Adrenal gland (tissue), 9 donors: ENCODE measurements at regions not wholly inside any gene's neighbourhood (a gene's known extent, or its start where the extent isn't known, plus 50 kb on each side); places are given as distances from the start of the nearest gene placed in this dataset.

ENCODE experiments used
- DNase-seq, 7 donors: peaks; one replicate each; pipeline ENCODE4 v3.0.0-alpha.2; 2019 to 2020
- H3K27ac ChIP-seq, 5 donors: fragments of 200-600 bp; sonication (generic) in 4 of 5; 1 replicate in 3 of 5; 2 replicates in 2 of 5; pipeline versions ENCODE4 v1.5.1 to v1.8.0; 2016 to 2020; ENCODE audit warnings: mild to moderate bottlenecking in 1 of 5
- H3K27me3 ChIP-seq: fragments of 200-600 bp; 2 replicates; pipeline ENCODE4 v1.8.0; 2021
- H3K36me3 ChIP-seq, 2 donors: fragments of 200-600 bp; replicated peaks in 1 of 2; 1 replicate in 1 of 2; 2 replicates in 1 of 2; pipeline versions ENCODE4 v1.5.1 to v1.8.0; 2018 to 2022
- H3K4me1 ChIP-seq, 2 donors: fragments of 200-600 bp; replicated peaks in 1 of 2; 1 replicate in 1 of 2; 2 replicates in 1 of 2; pipeline versions ENCODE4 v1.5.1 to v1.8.0; 2018 to 2021
- H3K4me3 ChIP-seq, 4 donors: fragments of 200-600 bp; sonication (generic) in 3 of 4; one replicate each; pipeline ENCODE4 v1.5.1; 2016 to 2018
- H3K9me3 ChIP-seq, 3 donors: fragments of 200-600 bp; sonication (generic) in 1 of 3; replicated peaks in 1 of 3; 1 replicate in 2 of 3; 2 replicates in 1 of 3; pipeline versions ENCODE4 v1.5.1 to v1.8.0; 2016 to 2021
- CTCF ChIP-seq, 6 experiments: fragments of 450-650 bp in 4 of 6; fragments of 200-600 bp in 2 of 6; sonication (generic) in 1 of 6; IDR thresholded peaks; 1 replicate in 5 of 6; 2 replicates in 1 of 6; pipeline versions ENCODE4 v1.5.1 to v1.8.0; 2016 to 2021; ENCODE audit warnings: antibody characterized with exemption in 6 of 6, mild to moderate bottlenecking in 2 of 6, moderate library complexity in 1 of 6
- POLR2A ChIP-seq, 2 donors: fragments of 450-650 bp; IDR thresholded peaks; one replicate each; pipeline ENCODE4 v1.6.1; 2017; ENCODE audit warnings: antibody characterized with exemption in 2 of 2, mild to moderate bottlenecking in 2 of 2, moderate library complexity in 1 of 2
- WGBS, 4 donors: extraction: QIAGEN DNeasy Blood & Tissue Kit in 2 of 4; methylation state at CpG; one replicate each; pipeline versions ENCODE4 v1.1.5 to v1.1.7; 2013 to 2017; 5-methylcytosine and 5-hydroxymethylcytosine counted together
- intact Hi-C, 2 donors: fragments of 100-400 bp; cut with DNase I; formaldehyde crosslinking; loops; one replicate each; pipeline versions ENCODE4 v1.14.1 to v1.15.0; 2022 to 2023
- donor health status: healthy with polysubstance abuse.
- donor health status: Bipolar disorder and iron deficiency.
- donor health status: DM: yes; HTN: yes; CAD: no.
- donor health status: DM: no; HTN: no; CAD: no.
- donor health status: DM: no; HTN: no; CAD: no.

GRCh38 chr5:143596824-143597223 is 193.3 kb upstream of the NR3C1 start:
- Histone ChIP-seq H3K4me3 (no peak overlapping the region), H3K27me3 (no peaks in the 10 kb centered on the region), H3K27ac (no peak overlapping the region), H3K4me1 (no peaks in the 10 kb centered on the region), H3K36me3 (no peaks in the 10 kb centered on the region), H3K9me3 (no peaks in the 10 kb centered on the region)
- intact Hi-C loops: no loop called here
- TF ChIP-seq CTCF (IDR thresholded peaks at IDR 0.05) (no peak), POLR2A (IDR thresholded peaks at IDR 0.05) (no peak)
- DNase-seq: no peak
- 80 to 91% (median 87%) methylated on average over 3 of the region's 3 CpGs for WGBS, 4 donors

GRCh38 chr5:143594902-143595818 is 191.7 kb upstream of the NR3C1 start:
- Histone ChIP-seq H3K27me3 (no peaks in the 10 kb centered on the region), H3K4me1 (no peaks in the 10 kb centered on the region), H3K27ac (no peak overlapping the region), H3K9me3 (no peaks in the 10 kb centered on the region), H3K36me3 (no peaks in the 10 kb centered on the region), H3K4me3 (no peak overlapping the region)
- DNase-seq: no peak
- 76 to 86% (median 81%) methylated on average over 6 of the region's 6 CpGs for WGBS, 4 donors
- TF ChIP-seq POLR2A (IDR thresholded peaks at IDR 0.05) (no peak), CTCF (IDR thresholded peaks at IDR 0.05) (no peak)
- intact Hi-C loops: no loop called here

GRCh38 chr5:143593723-143594122 is 190.2 kb upstream of the NR3C1 start:
- Histone ChIP-seq H3K4me1 (no peaks in the 10 kb centered on the region), H3K27me3 (no peaks in the 10 kb centered on the region), H3K9me3 (no peaks in the 10 kb centered on the region), H3K4me3 (no peak overlapping the region), H3K27ac (no peak overlapping the region), H3K36me3 (no peaks in the 10 kb centered on the region)
- TF ChIP-seq CTCF (IDR thresholded peaks at IDR 0.05) (no peak), POLR2A (IDR thresholded peaks at IDR 0.05) (no peak)
- intact Hi-C loops: no loop called here
- no peak for DNase-seq
- 83 to 95% (median 92%) methylated on average over 6 of the region's 6 CpGs for WGBS, 4 donors

GRCh38 chr5:143592648-143593047 is 189.2 kb upstream of the NR3C1 start:
- no peaks in the 10 kb centered on the region for H3K4me1 ChIP-seq
- WGBS, 4 donors: 47 to 59% (median 57%) methylated on average over 3 to 4 of the region's 4 CpGs
- TF ChIP-seq CTCF (IDR thresholded peaks at IDR 0.05) (no peak), POLR2A (IDR thresholded peaks at IDR 0.05) (no peak)
- H3K27me3 ChIP-seq: no peaks in the 10 kb centered on the region
- no peaks in the 10 kb centered on the region for H3K36me3 ChIP-seq
- H3K4me3 ChIP-seq: no peak overlapping the region
- no peaks in the 10 kb centered on the region for H3K9me3 ChIP-seq
- peak in 3 of 7 donors; percentile 12 to 24 (median 20) for DNase-seq
- no peak overlapping the region for H3K27ac ChIP-seq
- intact Hi-C loops: no loop called here
